DOHH2 (cell line): ENCODE measurements at regions not wholly inside any gene's neighbourhood (a gene's known extent, or its start where the extent isn't known, plus 50 kb on each side); places are given as distances from the start of the nearest gene placed in this dataset.
"Not testable (repeated sequence)": the region's sequence is repeated elsewhere in the genome, so short reads cannot be mapped to it uniquely, and the experiment has no call there.

Source experiments
- H3F3A ChIP-seq: fragments of 200-600 bp; sonication (generic), shearing (Covaris generic); 2 replicates; pipeline ENCODE4 v1.6.0; 2016; ENCODE audit warnings: antibody characterized with exemption, mild to moderate bottlenecking; ENCODE audit not compliant: control insufficient read depth, insufficient read depth
- H3K27ac ChIP-seq: fragments of 200-600 bp; sonication (generic); 2 replicates; pipeline ENCODE4 v1.5.1; 2014; ENCODE audit warnings: low read depth, mild to moderate bottlenecking, low read length, moderate library complexity
- H3K27me3 ChIP-seq: fragments of 200-600 bp; sonication (generic); 2 replicates; pipeline ENCODE4 v1.6.1; 2014; ENCODE audit warnings: mild to moderate bottlenecking, low read length, mixed read lengths; ENCODE audit not compliant: control insufficient read depth
- H3K36me3 ChIP-seq: fragments of 200-600 bp; sonication (generic); 2 replicates; pipeline ENCODE4 v1.6.1; 2014; ENCODE audit warnings: mild to moderate bottlenecking, low read length, moderate library complexity, mixed read lengths; ENCODE audit not compliant: control insufficient read depth
- H3K4me1 ChIP-seq: fragments of 200-600 bp; sonication (generic); 2 replicates; pipeline ENCODE4 v1.6.1; 2014; ENCODE audit warnings: mild to moderate bottlenecking, low read length, mixed read lengths; ENCODE audit not compliant: control insufficient read depth
- H3K4me2 ChIP-seq: fragments of 200-600 bp; sonication (generic); 2 replicates; pipeline ENCODE4 v1.6.0; 2014; ENCODE audit warnings: mild to moderate bottlenecking, low read length, moderate library complexity
- H3K4me3 ChIP-seq: fragments of 200-600 bp; sonication (generic); 2 replicates; pipeline ENCODE4 v1.5.1; 2014; ENCODE audit warnings: mild to moderate bottlenecking, low read length, mixed read lengths
- H3K79me2 ChIP-seq: fragments of 200-600 bp; sonication (generic); 2 replicates; pipeline ENCODE4 v1.6.1; 2014; ENCODE audit warnings: mild to moderate bottlenecking, low read length, mixed read lengths; ENCODE audit not compliant: control insufficient read depth
- H3K9me2 ChIP-seq: fragments of 200-600 bp; sonication (generic); replicated peaks from 2 replicates; pipeline ENCODE4 v1.6.1; 2014; ENCODE audit warnings: mild to moderate bottlenecking, low read length, mixed read lengths; ENCODE audit not compliant: control insufficient read depth
- H3K9me3 ChIP-seq: fragments of 200-600 bp; sonication (generic); 2 replicates; pipeline ENCODE4 v1.6.1; 2014; ENCODE audit warnings: antibody characterized with exemption, low read length, mixed read lengths; ENCODE audit not compliant: control insufficient read depth, insufficient read depth
- H4K20me1 ChIP-seq: fragments of 200-600 bp; sonication (generic); 2 replicates; pipeline ENCODE4 v1.6.0; 2014; ENCODE audit warnings: low read depth, mild to moderate bottlenecking, antibody characterized with exemption, low read length, moderate library complexity; ENCODE audit not compliant: control insufficient read depth, insufficient read depth
- CTCF ChIP-seq: fragments of 200-600 bp; sonication (generic); IDR thresholded peaks from one replicate; pipeline ENCODE4 v1.5.1; 2014; ENCODE audit warnings: antibody characterized with exemption, mild to moderate bottlenecking, low read depth, low read length; ENCODE audit not compliant: poor library complexity, severe bottlenecking
- EZH2phosphoT487 ChIP-seq: fragments of 200-600 bp; sonication (generic); IDR thresholded peaks from 2 replicates; pipeline ENCODE4 v1.6.1; 2017; ENCODE audit warnings: borderline replicate concordance, mild to moderate bottlenecking, antibody characterized with exemption, low read length, moderate library complexity, mixed read lengths

GRCh38 chr5:152649609-152650008 lies 244.5 kb upstream of the NMUR2 start:
- Histone ChIP-seq H3K79me2 (no peaks in the 10 kb centered on the region), H3K4me1 (no peaks in the 10 kb centered on the region), H3K9me3 (no peaks in the 10 kb centered on the region), H3K4me3 (no peak overlapping the region), H3K36me3 (no peaks in the 10 kb centered on the region), H4K20me1 (no peaks in the 10 kb centered on the region), H3F3A (no peaks in the 10 kb centered on the region), H3K4me2 (no peak overlapping the region), H3K27ac (no peak overlapping the region), H3K27me3 (no peaks in the 10 kb centered on the region), H3K9me2 (no peaks in the 10 kb centered on the region)
- no peak for TF ChIP-seq CTCF
- TF ChIP-seq EZH2phosphoT487, result no peak

- Histone ChIP-seq H3K9me2 (no peaks in the 10 kb centered on the region), H4K20me1 (no peaks in the 10 kb centered on the region), H3K4me1 (no peaks in the 10 kb centered on the region), H3K79me2 (no peaks in the 10 kb centered on the region), H3K27ac (no peak overlapping the region), H3K27me3 (no peaks in the 10 kb centered on the region), H3K4me3 (no peak overlapping the region), H3K4me2 (no peak overlapping the region), H3K9me3 (no peaks in the 10 kb centered on the region), H3F3A (no peaks in the 10 kb centered on the region), H3K36me3 (no peaks in the 10 kb centered on the region)
- TF ChIP-seq EZH2phosphoT487, result no peak
Measured at GRCh38 chr5:152650413-152650812, 245.3 kb upstream of the NMUR2 start.

GRCh38 chr5:152659470-152659869 lies 254.4 kb upstream of the NMUR2 start:
- not testable (repeated sequence) for H3K27ac ChIP-seq, H3K36me3 ChIP-seq, H3K4me2 ChIP-seq, H4K20me1 ChIP-seq, H3K4me3 ChIP-seq, H3K9me3 ChIP-seq, H3F3A ChIP-seq, H3K4me1 ChIP-seq, H3K27me3 ChIP-seq, H3K79me2 ChIP-seq, H3K9me2 ChIP-seq

GRCh38 chr5:152673601-152674000 lies 268.5 kb upstream of the NMUR2 start:
- no peaks in the 10 kb centered on the region for H3K4me1 ChIP-seq
- no peaks in the 10 kb centered on the region for H3K9me3 ChIP-seq
- no peak overlapping the region for H3K4me2 ChIP-seq
- no peaks in the 10 kb centered on the region for H3K79me2 ChIP-seq
- H3K27ac ChIP-seq, result no peak overlapping the region
- H3K36me3 ChIP-seq, result no peaks in the 10 kb centered on the region
- no peaks in the 10 kb centered on the region for H4K20me1 ChIP-seq
- no peak overlapping the region for H3K4me3 ChIP-seq
- H3K27me3 ChIP-seq, result no peaks in the 10 kb centered on the region
- no peaks in the 10 kb centered on the region for H3K9me2 ChIP-seq
- TF ChIP-seq EZH2phosphoT487 (no peak), CTCF (no peak)
- no peaks in the 10 kb centered on the region for H3F3A ChIP-seq
